Islet of Langerhans (tissue), 1 donor: ENCODE measurements at regions not wholly inside any gene's neighbourhood (a gene's known extent, or its start where the extent isn't known, plus 50 kb on each side); places are given as distances from the start of the nearest gene placed in this dataset.

Experiments used
- FAIRE-seq: peaks from one replicate; lab custom pipeline; 2011; peaks lifted over from hg19 to GRCh38; lab: Jason Lieb, UNC

DNA sequence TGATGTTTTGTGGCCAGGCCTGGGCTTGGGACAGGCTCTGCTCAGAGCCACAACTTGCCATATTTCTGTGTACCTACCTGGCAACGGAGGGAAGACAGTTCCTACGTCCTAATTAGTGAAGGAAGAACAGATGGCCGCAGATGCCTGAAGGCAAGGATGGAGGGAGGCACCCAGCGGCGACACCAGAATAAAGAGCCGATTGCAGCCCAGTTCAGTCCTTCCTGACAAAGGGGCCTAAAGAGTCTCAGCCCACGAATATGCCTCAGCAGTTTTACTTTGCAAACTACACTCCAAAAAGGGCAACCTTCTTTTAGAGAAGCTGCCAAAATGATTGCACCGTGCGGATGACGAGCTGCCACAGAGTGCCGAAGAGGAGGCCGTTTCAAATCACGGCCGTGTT lies 585.8 kb downstream of the GLRX3 start:
- FAIRE-seq, result no peak

DNA sequence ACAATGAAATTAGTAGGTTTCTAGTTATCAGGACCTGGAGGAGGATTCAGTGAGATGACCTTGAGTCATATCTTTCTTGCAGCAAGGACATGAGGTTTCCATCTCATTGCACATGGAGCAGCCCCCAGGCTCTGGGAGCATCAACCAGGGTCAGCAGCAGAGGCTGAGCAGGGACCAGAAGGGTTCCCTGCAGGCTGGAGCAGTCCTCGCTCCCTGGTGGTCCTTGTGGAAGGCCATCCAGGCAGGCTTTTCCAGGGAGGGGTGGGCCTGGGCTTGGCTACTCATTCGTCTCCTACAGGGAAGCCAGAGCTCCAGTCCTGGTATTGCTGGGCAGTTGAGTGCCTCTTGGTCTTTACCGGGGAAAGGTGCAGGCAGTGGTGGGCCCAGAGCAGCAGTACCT lies 587.5 kb downstream of the GLRX3 start:
- no peak for FAIRE-seq

DNA sequence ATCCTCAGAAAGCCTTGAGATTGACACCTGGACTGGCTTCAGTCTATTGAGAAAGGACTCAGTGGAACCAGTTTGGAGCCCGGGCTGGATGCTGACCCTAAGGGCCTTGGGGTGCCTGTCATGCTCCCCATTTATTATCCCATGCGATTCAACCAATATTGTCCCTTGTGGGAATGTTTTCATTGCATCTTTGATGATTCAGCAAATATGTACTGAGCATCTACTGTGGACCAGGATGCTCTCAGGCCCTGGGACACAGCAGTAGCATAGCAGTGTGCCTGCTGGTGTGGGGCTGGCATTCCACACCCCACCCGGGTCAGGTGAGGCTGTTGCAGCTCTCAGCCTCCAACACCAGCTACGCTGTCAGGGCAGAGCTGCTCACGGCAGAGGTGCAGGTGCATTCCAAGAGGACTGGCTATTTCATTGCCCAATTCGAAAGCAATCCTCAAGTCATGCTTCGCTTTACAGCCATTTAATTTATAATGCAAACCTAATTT lies 586.0 kb downstream of the TCERG1L start:
- FAIRE-seq, result no peak

DNA sequence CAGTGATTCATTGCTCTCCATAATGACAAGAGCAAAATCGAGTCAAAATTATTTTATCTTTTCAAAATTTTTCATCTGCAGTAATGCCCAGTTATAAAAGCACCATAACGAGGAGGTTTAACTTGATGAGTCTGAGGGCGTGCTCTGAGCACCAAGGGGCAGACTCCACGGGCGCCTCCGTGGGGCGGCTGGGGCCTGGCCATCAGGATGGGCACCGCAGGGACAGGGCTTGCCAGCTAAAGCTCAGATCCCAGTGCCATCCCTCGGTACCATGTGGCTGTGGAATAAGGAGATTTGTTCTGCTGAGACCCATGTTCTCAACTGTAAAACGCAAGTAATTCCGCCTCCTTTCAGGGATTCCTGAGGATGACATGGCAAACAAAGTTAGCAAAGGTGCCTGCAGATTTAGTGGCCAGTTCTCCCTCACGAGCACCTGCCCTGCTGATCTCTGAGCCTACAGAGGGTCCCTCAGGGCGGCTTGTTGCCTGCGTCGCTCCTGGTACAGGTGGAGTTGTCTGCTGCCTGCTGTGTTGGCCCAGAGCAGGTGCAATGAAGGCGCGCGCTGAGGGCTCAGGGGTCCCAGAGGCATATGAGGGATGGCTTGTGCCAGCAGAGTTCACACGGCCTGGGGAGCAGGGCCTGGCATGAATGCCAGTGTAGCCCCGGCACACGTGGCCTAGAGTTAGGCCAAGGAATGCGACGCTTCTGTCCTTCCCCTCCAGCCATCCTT lies 584.4 kb downstream of the TCERG1L start:
- FAIRE-seq, result no peak

DNA sequence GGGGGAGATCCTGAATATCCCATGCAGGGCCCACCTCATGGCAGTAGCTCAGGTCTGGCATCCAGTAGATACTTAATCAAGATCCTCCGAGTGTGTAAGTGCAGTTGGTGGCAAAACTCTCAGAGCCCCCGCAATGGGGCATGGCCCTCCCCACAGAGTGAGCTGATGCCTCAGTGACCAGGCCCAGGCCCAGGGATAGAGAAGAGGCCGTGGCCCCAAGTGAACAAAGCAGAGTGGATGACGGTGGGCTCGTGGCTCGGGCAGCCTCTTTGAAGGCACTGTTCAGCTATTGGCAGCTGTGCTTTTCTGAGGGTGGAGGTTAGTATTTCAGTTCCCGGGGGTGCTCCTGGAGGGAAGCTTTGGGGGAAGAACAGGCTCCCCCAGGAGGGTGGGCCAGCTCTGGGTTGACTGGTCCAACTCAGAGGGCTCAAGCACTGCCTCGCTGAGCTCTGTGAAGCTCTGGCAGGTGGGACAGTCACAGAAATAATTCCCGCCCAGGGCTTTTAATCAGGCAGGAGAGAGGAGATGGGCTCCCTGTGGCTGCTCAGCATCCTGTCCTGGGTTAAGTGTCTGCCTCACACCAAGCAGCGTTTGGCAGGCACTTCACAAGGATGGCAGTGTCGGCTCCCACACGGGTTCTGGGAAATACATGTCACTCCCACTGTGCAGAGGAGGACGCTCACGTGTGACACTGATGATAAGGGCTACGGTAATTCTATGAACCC lies 583.6 kb downstream of the TCERG1L start:
- no peak for FAIRE-seq

DNA sequence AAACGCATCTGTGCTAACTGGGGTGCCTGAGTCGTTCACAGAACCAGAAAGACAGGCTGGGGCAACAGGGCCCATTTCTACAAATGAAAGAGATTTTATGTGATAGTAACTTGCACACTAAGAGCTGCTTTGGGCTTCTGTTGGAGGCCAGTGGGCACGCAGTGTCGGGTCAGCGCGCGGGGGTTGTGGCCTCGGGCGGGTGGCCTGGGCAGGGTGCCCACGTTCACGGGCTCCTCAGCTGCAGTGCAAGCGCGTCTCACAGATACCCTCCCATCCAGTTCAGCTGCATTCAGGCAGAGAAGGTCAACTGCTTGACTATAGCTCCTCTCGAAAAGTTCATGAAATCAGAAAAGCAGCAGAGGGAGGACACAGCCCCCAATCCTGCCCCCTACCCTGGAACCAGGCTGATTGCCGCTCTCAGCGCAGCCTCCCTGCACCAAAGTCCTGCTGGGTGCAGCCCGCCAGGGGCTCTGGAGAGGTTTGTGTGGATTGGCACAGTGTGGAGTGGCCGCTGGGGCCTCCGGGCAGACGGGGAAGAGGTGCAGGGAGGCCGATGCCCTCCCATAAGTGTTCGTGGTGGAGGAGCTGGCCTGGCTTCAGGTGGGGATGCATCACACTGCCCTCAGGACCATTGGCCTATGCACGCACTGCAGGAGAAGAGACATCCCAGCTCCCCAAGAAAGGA lies 582.8 kb downstream of the TCERG1L start:
- FAIRE-seq, result no peak

DNA sequence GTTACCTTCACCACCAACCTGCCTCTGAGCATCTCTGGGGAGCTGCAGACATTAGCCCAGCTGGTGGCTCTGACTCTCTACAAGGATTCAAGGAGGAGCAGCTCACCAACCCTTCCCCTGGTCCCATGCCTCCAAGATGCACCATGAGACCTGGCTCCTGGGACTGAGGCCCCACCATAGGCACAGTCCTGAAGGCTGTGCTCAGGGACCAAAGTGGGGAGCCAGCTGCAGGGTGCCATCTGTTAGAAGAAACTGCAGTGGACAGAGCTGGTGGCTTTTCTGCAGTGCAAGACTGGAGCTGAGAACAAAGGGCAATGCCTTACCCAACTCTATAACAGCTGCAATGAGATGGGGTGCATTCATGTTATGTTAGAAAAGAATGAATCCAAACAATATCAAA lies 581.6 kb downstream of the TCERG1L start:
- no peak for FAIRE-seq

DNA sequence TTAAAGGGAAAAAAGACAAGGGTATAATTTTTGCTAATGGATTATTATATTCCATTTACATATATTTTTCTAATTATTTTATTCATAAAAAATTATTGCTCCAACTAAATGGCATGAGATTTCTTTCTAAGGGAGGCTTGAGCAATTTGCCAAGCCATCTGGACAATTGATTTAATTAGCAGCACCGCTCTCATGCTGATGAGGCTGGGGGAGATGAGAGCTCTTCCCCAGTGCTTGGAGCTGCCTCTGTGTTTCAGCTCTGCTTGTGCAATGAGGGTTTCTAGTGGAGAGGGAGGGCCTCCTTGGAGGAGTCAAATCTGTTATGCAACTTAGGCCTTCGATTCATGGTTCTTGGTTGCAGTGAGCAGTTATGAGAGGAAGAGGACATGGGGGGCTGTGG lies 574.3 kb downstream of the TCERG1L start:
- FAIRE-seq, result no peak

DNA sequence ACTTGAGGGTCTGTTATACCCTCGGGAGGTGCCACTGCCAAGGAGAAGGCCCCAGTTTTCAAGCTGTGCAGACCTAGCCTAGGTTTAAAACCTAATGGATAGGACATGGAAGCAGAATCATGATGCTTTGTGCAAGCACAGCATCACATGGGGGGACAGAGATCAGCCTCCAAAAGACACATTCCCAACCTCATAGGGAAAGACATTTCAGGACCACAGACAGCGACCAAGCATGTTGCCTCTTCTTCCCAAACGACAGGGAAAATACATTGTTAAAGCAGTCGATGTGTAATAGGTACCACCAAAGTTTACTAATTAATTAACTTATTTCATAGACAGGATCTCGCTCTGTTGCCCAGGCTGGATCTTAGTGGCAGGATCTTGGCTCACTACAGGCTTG lies 573.9 kb downstream of the TCERG1L start:
- no peak for FAIRE-seq

DNA sequence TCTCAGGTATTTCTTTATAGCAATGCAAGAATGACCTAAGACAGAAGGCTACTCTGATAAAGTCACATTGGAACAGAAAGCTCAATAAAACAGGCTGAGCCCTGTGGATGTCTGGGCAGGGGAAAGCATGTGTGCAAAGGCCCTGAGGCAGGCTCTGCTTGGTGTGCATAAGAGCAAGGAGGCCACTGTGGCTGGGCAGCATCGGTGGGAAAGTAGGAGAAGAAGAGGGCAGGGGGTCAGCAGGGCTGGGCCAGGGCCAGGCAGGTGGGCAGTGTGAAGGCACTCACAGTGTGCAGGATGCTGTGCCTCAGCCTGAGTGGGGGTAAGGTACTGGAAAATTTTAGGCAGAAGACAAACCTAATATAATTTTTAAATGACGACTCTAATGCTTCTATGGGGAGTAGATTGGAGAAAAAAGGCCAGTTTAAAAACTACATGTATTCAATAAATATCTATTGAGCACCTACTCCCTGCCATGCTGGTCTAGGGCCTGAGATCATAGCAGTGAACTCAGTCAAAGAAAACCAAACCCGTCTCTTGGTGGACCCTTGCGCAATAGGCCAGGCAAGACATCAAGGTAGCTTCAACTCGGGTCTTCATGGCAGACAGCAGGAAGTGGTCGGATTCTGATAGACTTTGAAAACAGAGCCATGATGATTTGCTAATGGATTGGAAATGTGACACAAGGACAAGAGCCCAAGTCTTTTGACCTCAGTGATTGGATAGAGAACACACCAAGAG lies 572.3 kb downstream of the TCERG1L start:
- FAIRE-seq, result no peak

DNA sequence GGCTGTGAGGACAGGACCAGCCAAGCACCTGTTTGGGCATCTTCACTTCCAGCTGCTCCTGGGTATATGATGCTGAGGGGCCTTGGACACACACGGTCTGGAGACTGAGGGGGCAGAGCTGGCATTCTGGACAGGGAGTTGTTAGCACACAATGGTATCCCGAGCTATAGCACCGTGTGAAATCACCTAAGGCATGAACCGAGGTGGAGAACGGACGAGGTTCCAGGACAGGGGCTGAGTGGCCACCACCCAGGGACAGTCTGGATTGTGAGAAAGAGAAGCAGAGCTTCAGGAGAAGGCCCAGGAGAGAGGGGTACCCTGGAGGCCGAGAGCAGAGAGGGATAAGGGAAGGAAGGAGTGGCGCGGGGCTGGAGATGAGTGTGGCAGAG lies 571.8 kb downstream of the TCERG1L start:
- no peak for FAIRE-seq

DNA sequence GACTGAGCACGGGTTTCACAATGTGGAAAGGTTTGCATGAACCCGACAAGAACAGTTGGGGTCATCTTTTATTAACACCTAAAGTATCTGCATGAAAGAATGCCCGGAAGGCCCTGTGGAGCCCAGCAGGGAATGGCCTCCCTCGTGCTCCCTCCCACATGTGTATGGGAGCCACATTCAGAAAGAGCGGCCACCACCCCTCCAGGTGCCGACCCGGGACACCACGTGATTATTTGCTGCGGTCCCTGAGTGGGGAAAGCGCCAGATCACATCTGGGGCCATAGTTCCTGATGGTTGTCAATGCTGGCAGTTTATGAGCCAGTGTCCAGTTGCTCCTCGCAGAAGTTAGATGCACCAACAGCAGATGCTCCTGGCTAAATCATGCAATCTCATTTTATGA lies 571.4 kb downstream of the TCERG1L start:
- FAIRE-seq, result no peak

DNA sequence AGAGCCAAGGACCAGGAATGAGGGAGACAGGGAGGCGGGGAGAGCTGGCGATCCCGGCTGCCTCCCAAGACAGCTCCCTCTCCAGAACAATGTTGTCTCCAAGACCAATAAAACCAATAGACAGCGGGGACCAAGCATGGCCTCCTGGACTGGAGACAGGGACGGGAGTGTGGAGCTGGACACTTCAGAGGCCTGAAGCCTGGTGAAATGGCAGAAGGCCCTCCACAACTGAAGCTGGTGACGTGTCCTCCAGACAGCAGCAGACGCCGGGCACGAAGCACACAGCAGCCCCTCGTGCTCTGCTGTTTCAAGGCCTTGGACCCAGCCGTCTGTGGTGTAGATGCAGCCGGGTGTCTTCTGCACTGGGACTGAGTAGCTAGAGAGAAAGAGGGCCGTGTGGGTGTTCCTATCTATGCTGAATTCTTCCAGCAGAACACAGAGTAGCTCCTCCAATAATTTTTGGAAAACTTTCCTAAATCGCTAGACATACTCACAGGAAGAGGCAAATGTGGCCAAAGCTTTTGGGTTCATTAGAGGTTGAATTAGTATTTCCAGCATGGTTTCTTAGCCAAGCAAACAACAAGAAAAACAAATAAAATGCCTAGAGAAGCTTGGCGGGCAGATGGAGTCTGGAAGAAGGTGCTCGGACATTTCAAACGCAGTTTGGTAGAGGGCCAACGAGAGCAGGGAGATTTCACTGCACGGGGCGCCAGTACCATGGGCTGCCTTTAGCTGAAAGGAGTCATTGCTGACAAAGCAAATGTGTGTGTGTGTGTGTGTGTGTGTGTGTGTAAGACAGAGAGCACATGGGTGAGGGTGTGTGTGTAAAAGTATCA lies 570.4 kb downstream of the TCERG1L start:
- no peak for FAIRE-seq

DNA sequence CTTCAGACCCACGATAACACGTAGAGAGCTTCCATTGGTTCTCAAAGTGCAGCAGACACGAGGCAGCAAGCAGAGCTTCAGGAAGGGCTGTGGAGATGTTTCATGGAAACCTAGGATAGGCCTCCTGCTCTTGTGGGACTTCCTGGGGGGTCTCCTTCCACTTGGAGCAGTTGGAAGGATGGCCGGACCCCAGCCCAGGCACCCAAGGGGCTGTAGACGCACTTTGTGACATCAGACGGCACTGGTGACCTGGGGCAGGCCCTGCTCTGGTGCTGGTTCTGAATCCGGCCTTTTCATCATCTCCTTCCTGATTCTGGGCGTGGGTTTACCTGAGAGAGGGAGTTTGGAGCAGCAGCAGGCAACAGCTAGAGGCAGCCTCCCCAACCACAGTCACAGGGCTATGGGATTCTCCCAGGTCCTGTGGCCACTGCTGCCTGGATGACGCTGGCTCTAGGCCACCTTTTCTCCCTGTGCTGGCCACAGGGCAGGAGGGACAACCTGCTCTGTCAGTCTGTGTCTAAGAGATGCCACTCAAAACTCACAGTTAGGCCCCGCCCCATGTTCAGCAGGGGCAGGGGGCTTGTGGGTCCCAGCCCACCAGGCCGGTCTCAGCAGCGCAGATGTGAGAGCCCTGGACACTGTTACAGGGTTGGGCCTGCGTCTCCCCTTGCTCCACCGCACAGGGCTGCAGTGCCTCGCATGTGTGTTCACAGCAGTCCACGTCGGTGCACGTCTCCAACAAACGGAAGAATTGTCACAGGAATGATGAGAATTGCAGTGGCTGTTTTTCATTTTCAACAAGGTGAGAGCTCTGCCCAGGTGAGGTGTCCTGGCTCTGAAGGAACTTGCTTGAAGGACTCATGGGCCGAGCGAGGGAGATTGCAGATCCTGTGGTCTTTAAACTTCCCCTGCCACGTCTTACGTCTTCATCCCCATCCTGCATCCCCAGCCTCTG lies 569.3 kb downstream of the TCERG1L start:
- FAIRE-seq, result no peak

DNA sequence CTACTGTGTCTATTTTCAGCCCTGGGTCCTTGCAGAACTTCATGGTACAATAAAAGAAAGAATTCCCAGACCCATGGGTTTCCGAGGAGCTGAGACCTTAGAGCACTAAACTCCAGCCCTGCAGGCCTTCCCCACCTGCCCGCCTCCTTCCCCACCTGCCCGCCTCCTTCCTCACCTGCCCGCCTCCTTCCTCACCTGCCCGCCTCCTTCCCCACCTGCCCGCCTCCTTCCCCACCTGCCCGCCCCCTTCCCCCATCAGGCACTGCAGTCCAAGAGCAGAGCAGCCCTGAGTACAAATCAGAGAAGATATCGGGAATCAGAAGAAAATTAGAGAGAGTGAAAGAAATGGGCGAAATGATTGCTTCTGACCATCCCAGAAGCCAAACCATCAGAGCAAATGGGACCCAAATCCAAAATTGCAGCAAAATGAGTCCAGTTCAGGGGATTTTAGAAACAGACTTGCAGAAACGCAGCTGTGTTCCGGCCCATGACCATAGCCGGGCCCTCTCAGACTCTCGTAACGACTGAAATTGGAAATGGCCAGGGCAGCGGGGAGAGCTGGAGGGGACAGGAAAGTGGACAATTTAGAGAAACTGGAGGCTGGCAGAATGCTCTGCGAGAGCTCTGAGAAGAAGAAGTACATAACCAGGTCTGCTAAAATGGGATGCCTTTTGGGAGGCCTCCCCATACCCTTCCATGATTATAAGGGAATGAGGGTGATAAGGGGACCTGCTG lies 568.4 kb downstream of the TCERG1L start:
- no peak for FAIRE-seq

DNA sequence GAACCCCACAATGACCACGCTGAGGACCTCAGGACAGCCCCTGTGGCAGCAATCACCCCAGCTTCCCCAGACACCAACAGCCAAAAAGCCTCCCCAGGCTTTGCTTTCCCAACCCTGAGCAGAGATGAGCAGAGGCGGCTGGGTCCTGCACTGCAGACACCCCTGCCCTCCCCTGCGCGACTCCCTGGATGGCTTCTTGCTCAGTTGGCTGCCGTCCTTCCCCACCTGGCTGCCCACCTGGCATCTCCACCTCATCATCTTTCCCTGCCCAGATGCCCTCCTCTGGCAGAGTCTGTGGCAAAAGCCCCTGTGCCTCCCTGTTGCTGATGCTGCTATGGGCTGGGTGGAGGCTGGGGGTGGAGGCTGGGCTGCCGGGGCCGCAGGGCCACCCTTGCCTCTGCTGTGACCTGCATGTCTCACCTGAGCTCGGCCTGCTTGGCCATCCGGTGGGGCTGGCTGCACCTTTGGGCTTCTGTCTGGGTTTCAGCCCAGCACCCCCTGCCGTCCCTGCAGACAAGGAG lies 567.7 kb downstream of the TCERG1L start:
- no peak for FAIRE-seq

DNA sequence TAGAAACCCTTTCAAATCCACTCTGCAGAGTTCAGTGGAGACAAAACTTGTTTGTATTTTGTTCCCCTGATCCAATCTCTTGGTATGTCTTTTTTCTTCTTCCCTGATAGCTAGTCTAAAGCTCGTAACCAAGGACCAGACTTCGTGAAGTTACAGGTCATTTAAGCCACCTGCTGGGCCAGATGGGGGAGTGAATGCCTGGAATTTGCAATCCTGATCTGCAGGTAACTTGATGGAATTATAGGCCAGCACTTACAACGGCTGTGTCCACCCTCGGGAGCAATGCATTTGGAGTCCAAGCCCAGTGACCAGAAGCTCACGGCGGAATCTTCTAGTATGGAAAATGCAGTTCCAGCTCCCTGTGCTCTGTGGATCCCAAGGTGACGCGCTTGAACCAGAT lies 566.9 kb downstream of the TCERG1L start:
- no peak for FAIRE-seq

DNA sequence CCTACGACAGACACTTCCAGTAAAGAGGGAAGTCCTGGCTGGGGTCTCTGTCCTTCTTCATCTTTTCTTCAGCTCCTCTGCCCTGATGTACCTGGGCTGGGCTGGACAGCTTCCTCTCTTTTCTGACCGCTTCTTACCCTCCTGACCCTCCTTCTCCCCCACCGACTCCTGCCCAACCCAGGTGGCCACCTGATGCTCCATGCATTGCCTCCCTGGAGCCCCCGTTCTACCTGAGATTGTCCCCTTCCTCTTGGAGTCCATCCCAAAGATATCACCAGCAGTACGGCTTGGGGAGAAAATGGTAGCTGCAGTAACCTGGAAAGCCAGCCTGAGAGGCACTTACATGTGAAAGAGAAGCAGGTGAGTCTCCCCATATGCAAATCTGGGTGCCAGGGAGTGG lies 566.3 kb downstream of the TCERG1L start:
- no peak for FAIRE-seq

DNA sequence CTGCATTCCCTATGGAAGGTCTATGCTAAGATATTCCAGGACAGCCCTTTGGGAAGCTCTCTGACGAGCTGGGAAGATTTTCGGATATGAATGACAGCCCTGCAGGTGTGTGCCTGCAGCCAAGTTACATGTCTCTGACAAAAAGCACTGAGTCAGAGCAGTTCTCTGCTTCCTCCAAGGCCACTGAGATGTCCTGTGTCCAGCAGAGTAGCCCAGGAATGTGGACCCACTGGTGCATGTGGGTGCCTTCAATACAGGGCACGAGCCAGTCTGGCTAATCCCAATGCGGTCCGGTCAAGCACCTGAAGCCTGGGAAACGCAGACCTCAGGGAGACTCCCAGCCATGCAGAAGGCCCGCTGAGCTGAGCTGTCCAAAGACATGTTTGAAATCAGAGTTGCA lies 565.7 kb downstream of the TCERG1L start:
- no peak for FAIRE-seq

DNA sequence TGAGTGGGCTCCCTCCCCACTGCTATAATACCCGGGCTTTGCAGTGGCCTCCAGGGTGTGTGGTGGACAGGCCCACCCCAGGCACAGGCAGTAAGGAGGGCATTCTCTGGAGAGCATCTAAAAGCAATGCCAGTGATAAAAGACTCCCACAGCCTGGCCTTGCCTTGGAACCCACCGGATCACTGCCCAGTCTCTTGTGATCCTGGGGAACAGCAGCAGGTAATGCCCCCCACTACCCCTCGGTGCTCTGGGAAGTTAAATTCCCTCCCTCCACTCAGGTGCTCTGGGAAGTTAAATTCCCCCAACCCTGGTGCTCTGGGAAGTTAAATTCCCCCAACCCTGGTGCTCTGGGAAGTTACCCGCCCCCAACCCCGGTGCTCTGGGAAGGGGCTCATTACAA lies 565.2 kb downstream of the TCERG1L start:
- FAIRE-seq, result no peak
